ENCODE measurements at regions not wholly inside any gene's neighbourhood (a gene's known extent, or its start where the extent isn't known, plus 50 kb on each side); places are given as distances from the start of the nearest gene placed in this dataset.

DNA sequence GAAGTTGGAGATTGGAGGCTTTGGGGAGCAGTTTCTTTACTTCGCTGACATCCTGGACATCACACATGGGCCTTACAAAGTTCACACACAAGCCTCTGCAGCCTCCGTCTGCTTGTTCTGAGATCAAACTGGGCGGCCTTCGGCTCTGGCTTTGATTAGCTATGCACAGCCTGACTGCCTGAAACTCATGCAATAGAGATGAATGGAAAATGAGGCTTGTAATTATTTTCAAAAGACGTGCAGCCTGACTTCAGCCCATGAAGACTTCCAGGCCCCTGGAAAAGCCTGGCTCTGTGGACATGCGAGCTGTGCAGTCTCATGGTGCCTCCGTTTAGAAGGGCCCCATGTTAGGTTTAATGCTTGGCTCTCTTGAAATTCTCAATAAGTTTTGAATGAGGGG, 480.5 kb upstream of the SULF2 start:
- WGBS: 88% methylated on average over 7 of the region's 7 CpGs
- Histone ChIP-seq H3K4me1 (ENCODE audit: insufficient read depth, low read length) (no peaks in the 10 kb centered on the region), H3K27ac (ENCODE audit: low read depth, low read length) (no peak overlapping the region), H3K36me3 (ENCODE audit: insufficient read depth, low read length) (no peaks in the 10 kb centered on the region), H3K4me3 (ENCODE audit: low read length) (no peak overlapping the region), H3K9ac (ENCODE audit: low read depth, low read length) (no peak overlapping the region), H3K27me3 (ENCODE audit: insufficient read depth, low read length) (no peaks in the 10 kb centered on the region), H3K9me3 (ENCODE audit: insufficient read depth, low read depth, low read length) (no peaks in the 10 kb centered on the region)

DNA sequence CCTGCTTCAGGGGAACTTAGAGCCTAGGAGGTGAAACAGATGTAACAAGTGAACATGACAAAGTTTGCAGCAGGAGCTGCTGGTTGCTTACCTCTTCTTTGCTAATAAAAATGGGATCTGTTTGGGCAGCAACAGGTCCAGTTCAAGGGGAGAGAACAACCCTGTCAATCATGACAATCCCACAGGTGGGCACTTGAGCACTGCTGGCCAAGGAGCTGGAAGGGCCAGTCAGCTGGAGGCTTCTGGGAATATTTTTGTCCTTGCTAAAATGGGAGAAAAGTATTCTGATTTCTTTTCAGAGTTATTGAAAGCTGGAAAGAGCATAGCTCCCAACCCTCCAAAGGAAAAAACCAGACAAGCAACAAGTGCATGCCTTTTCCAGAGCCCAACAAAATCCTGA, 477.7 kb upstream of the SULF2 start:
- Histone ChIP-seq H3K9ac (ENCODE audit: low read depth, low read length) (no peak overlapping the region), H3K4me3 (ENCODE audit: low read length) (no peak overlapping the region)

DNA sequence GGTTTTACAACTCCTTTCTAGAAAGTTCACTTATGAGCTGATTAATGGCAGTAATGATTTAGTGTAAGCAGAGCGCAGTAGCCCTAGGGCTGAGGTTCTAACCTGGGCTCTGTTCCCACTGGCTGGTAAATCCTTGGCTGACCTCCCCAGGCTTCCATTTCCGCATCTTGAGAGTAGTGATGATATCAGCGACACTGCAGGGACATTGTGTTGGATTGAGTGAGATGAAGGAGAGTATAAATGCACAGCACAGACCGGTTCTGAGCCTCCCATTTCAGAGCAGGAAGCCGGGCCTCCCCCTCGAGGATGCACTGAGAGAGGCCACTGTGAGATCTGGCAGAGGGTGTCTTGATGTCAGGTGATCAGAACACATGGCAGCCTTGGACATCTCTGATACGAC, 477.2 kb upstream of the SULF2 start:
- no peaks in the 10 kb centered on the region for H3K27me3 ChIP-seq (ENCODE audit: insufficient read depth, low read length)

More for the DNA sequence above, 477.7 kb upstream of the SULF2 start:
- no peaks in the 10 kb centered on the region for H3K9me3 ChIP-seq (ENCODE audit: insufficient read depth, low read depth, low read length)
- H3K27ac ChIP-seq (ENCODE audit: low read depth, low read length): no peak overlapping the region
- H3K27me3 ChIP-seq (ENCODE audit: insufficient read depth, low read length): no peaks in the 10 kb centered on the region
- H3K4me1 ChIP-seq (ENCODE audit: insufficient read depth, low read length): no peaks in the 10 kb centered on the region
- H3K36me3 ChIP-seq (ENCODE audit: insufficient read depth, low read length): no peaks in the 10 kb centered on the region

DNA sequence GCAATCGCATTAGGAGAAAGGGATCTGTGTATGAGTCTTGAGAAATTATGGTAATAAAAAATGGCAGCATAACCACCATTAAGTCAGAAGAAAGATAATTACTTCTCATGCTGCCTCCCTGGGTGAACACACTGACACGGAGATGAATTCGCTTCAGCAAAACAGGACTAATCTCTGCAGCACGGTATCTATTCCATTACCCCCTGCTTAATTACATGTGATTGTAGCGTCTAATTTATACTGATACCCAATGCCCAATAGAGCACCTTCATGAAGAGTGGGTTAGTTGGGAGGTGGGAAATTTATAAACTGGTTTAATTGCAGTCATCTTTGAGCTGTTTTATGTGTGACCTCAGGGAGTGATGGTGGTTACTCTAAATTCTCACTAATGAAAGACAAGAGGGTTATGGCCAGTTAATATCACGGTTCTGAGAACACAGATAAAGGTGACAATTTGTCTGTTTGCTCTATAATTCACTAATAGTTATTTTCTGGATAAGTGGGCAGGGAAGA, 476.2 kb upstream of the SULF2 start:
- H3K9ac ChIP-seq (ENCODE audit: low read depth, low read length): no peak overlapping the region
- WGBS: 96% methylated on average over 6 of the region's 6 CpGs
- H3K9me3 ChIP-seq (ENCODE audit: insufficient read depth, low read depth, low read length): 0 out of 2 replicates have a peak, but pooled peaks cover under 1% of the 10 kb centered on the region
- H3K27me3 ChIP-seq (ENCODE audit: insufficient read depth, low read length): no peaks in the 10 kb centered on the region
- no peaks in the 10 kb centered on the region for H3K36me3 ChIP-seq (ENCODE audit: insufficient read depth, low read length)
- H3K27ac ChIP-seq (ENCODE audit: low read depth, low read length): no peak overlapping the region
- no peaks in the 10 kb centered on the region for H3K4me1 ChIP-seq (ENCODE audit: insufficient read depth, low read length)
- H3K4me3 ChIP-seq (ENCODE audit: low read length): no peak overlapping the region

More for the DNA sequence above, 477.2 kb upstream of the SULF2 start:
- Histone ChIP-seq H3K9ac (ENCODE audit: low read depth, low read length) (no peak overlapping the region), H3K4me1 (ENCODE audit: insufficient read depth, low read length) (no peaks in the 10 kb centered on the region), H3K9me3 (ENCODE audit: insufficient read depth, low read depth, low read length) (no peaks in the 10 kb centered on the region), H3K4me3 (ENCODE audit: low read length) (no peak overlapping the region), H3K36me3 (ENCODE audit: insufficient read depth, low read length) (no peaks in the 10 kb centered on the region), H3K27ac (ENCODE audit: low read depth, low read length) (no peak overlapping the region)
- WGBS: 94% methylated on average over 7 of the region's 7 CpGs

- H3K9me3 ChIP-seq (ENCODE audit: insufficient read depth, low read depth, low read length): peaks cover 8% of the 10 kb centered on the region; the same call in 1 of the 2 replicates
- no peak overlapping the region for H3K9ac ChIP-seq (ENCODE audit: low read depth, low read length)
- H3K4me3 ChIP-seq (ENCODE audit: low read length): no peak overlapping the region
- WGBS: 91% methylated on average over 15 of the region's 15 CpGs
- no peaks in the 10 kb centered on the region for H3K4me1 ChIP-seq (ENCODE audit: insufficient read depth, low read length)
- no peak overlapping the region for H3K27ac ChIP-seq (ENCODE audit: low read depth, low read length)
- H3K36me3 ChIP-seq (ENCODE audit: insufficient read depth, low read length): no peaks in the 10 kb centered on the region
- H3K27me3 ChIP-seq (ENCODE audit: insufficient read depth, low read length): no peaks in the 10 kb centered on the region
Observed at GRCh38 chr20:48260129-48260756, 475.0 kb upstream of the SULF2 start.

DNA sequence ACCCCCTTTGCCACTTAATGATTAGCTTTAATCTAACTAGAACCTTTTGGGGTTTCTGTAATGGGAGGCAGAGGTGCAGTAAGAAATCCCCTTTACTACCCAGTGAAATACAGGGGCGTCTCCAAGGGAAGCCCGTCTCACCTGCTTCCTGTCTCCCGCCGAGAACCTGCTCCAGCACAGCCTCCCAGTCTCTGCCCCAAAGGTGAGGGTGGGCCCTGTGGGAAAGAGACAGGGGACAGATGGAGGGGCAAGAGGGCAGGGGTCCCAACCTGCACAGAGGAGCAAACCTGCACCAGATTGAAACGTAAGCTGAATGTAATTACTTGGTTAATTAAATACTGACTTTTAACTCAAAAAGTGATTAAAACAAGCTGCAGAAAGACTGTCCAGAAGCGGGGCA, 474.2 kb upstream of the SULF2 start:
- WGBS: 85% methylated on average over 6 of the region's 6 CpGs
- Histone ChIP-seq H3K27me3 (ENCODE audit: insufficient read depth, low read length) (no peaks in the 10 kb centered on the region), H3K9ac (ENCODE audit: low read depth, low read length) (no peak overlapping the region), H3K4me1 (ENCODE audit: insufficient read depth, low read length) (no peaks in the 10 kb centered on the region), H3K27ac (ENCODE audit: low read depth, low read length) (no peak overlapping the region), H3K9me3 (ENCODE audit: insufficient read depth, low read depth, low read length) (peaks cover 8% of the 10 kb centered on the region; the same call in 1 of the 2 replicates), H3K4me3 (ENCODE audit: low read length) (no peak overlapping the region), H3K36me3 (ENCODE audit: insufficient read depth, low read length) (no peaks in the 10 kb centered on the region)

- peaks cover 8% of the 10 kb centered on the region; the same call in 1 of the 2 replicates for H3K9me3 ChIP-seq (ENCODE audit: insufficient read depth, low read depth, low read length)
- H3K4me1 ChIP-seq (ENCODE audit: insufficient read depth, low read length): no peaks in the 10 kb centered on the region
- WGBS: 96% methylated on average over 2 of the region's 2 CpGs
- no peak overlapping the region for H3K27ac ChIP-seq (ENCODE audit: low read depth, low read length)
- no peaks in the 10 kb centered on the region for H3K27me3 ChIP-seq (ENCODE audit: insufficient read depth, low read length)
- no peaks in the 10 kb centered on the region for H3K36me3 ChIP-seq (ENCODE audit: insufficient read depth, low read length)
- no peak overlapping the region for H3K4me3 ChIP-seq (ENCODE audit: low read length)
- no peak overlapping the region for H3K9ac ChIP-seq (ENCODE audit: low read depth, low read length)
Observed at GRCh38 chr20:48257833-48258232, 472.6 kb upstream of the SULF2 start.

- 89% methylated on average over 8 of the region's 8 CpGs for WGBS
- Histone ChIP-seq H3K4me3 (ENCODE audit: low read length) (no peak overlapping the region), H3K36me3 (ENCODE audit: insufficient read depth, low read length) (no peaks in the 10 kb centered on the region), H3K27ac (ENCODE audit: low read depth, low read length) (no peak overlapping the region), H3K9ac (ENCODE audit: low read depth, low read length) (no peak overlapping the region), H3K9me3 (ENCODE audit: insufficient read depth, low read depth, low read length) (no peaks in the 10 kb centered on the region), H3K4me1 (ENCODE audit: insufficient read depth, low read length) (peaks cover 16% of the 10 kb centered on the region; the same call in 1 of the 2 replicates), H3K27me3 (ENCODE audit: insufficient read depth, low read length) (no peaks in the 10 kb centered on the region)
Observed at GRCh38 chr20:48247961-48248360, 462.7 kb upstream of the SULF2 start.

GRCh38 chr20:48246061-48246790, 460.9 kb upstream of the SULF2 start:
- H3K27ac ChIP-seq (ENCODE audit: low read depth, low read length): no peak overlapping the region
- no peak overlapping the region for H3K4me3 ChIP-seq (ENCODE audit: low read length)
- no peak overlapping the region for H3K9ac ChIP-seq (ENCODE audit: low read depth, low read length)
- 91% methylated on average over 8 of the region's 9 CpGs for WGBS
- no peaks in the 10 kb centered on the region for H3K27me3 ChIP-seq (ENCODE audit: insufficient read depth, low read length)
- H3K4me1 ChIP-seq (ENCODE audit: insufficient read depth, low read length): peaks cover 12% of the 10 kb centered on the region; the same call in 1 of the 2 replicates
- no peaks in the 10 kb centered on the region for H3K9me3 ChIP-seq (ENCODE audit: insufficient read depth, low read depth, low read length)
- no peaks in the 10 kb centered on the region for H3K36me3 ChIP-seq (ENCODE audit: insufficient read depth, low read length)

- no peak overlapping the region for H3K4me3 ChIP-seq (ENCODE audit: low read length)
- no peaks in the 10 kb centered on the region for H3K4me1 ChIP-seq (ENCODE audit: insufficient read depth, low read length)
- WGBS: 95% methylated on average over 8 of the region's 8 CpGs
- H3K36me3 ChIP-seq (ENCODE audit: insufficient read depth, low read length): no peaks in the 10 kb centered on the region
- H3K9ac ChIP-seq (ENCODE audit: low read depth, low read length): no peak overlapping the region
- no peaks in the 10 kb centered on the region for H3K27me3 ChIP-seq (ENCODE audit: insufficient read depth, low read length)
- H3K9me3 ChIP-seq (ENCODE audit: insufficient read depth, low read depth, low read length): no peaks in the 10 kb centered on the region
- H3K27ac ChIP-seq (ENCODE audit: low read depth, low read length): no peak overlapping the region
Observed at GRCh38 chr20:48242623-48243022, 457.3 kb upstream of the SULF2 start.

GRCh38 chr20:48241482-48241881, 456.2 kb upstream of the SULF2 start:
- no peak overlapping the region for H3K27ac ChIP-seq (ENCODE audit: low read depth, low read length)
- peaks cover 6% of the 10 kb centered on the region; the same call in 1 of the 2 replicates for H3K4me1 ChIP-seq (ENCODE audit: insufficient read depth, low read length)
- H3K27me3 ChIP-seq (ENCODE audit: insufficient read depth, low read length): no peaks in the 10 kb centered on the region
- no peak overlapping the region for H3K4me3 ChIP-seq (ENCODE audit: low read length)
- WGBS: 90% methylated on average over 5 of the region's 5 CpGs
- H3K9ac ChIP-seq (ENCODE audit: low read depth, low read length): no peak overlapping the region
- no peaks in the 10 kb centered on the region for H3K36me3 ChIP-seq (ENCODE audit: insufficient read depth, low read length)
- no peaks in the 10 kb centered on the region for H3K9me3 ChIP-seq (ENCODE audit: insufficient read depth, low read depth, low read length)
